ENCODE measurements at regions not wholly inside any gene's neighbourhood (a gene's known extent, or its start where the extent isn't known, plus 50 kb on each side); places are given as distances from the start of the nearest gene placed in this dataset.

GRCh38 chr7:45456747-45457524, 117.2 kb upstream of the ADCY1 start:
- no peak for ATAC-seq

DNA sequence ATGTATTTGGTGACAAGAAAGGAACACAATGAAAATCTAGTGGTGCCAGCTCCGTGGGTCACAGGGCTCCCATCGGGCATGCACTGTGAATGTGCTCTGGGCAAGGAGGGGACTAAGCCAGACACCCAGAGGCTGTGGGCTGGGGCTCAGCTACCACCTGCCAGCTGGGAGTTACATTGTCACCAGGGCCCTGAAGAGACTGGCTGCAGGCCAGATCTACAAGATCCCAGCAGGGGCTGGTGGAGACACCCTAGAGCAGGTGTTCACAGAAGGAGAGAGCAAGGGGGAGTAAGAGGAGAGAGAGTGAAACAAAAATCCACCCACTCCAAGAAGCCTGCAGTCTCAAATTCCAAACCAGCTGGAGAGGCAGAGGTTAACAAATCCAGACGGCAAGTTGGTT, 116.6 kb upstream of the ADCY1 start:
- ATAC-seq = no peak

DNA sequence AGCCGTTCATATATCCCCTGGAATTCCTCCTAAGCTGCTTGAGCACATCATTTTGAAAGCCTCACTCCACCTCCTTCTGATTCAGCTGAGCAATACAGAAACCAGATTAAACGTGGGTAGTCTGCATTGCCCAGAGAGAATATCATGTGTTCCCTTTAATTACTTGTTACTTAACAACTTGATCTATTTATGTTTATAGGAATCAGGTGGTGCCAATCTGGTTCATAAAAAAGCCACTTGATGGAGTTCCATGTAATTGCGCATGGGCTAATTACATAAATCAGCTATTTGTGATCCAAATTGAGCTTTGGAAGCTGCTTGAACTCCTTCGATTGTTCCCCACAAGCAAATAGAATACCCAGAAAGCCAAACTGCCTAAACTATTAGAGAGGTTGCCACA, 114.7 kb upstream of the ADCY1 start:
- no peak for ATAC-seq

- ATAC-seq = no peak
These were observed 113.8 kb upstream of the ADCY1 start for GRCh38 chr7:45460379-45460778.

DNA sequence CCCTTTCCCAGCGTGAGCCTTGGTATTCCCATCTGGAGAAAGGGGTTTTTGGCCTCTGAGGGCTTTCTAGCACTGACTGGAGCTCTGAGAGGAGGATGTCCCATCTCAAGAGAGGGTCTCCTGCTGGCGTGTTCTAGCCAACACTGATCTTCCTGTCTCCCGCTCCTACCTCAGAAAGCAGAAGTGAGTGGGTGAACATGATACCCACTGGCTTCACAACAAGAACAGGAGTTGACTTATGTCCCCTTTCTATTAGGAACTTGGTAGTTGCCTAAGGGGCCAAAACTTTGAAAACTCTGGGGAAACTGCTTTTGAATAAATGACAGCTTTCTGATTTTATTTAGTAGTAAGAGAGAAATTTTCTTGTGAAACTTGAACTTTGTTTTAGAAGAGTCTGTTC, 113.1 kb upstream of the ADCY1 start:
- no peak for ATAC-seq

- ATAC-seq = no peak
These were observed 105.1 kb upstream of the ADCY1 start for GRCh38 chr7:45469103-45469502.

DNA sequence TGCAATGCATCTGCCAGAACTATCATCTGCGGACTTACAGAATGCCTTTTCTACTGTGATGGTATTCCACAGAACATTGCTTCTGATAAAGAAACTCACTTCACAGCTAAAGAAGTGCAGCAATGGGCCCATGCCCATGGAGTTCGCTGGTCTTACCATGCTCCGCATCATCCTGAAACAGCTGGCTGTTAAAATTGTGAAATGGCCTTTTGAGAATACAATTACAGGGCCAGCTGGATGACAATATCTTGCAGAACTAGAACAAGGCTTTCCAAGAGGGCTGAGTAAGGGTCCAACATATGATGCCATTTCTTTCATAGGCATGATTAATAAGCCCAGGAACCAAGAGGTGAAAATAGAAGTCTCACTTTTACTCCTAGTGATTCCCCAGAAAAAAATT, 104.1 kb upstream of the ADCY1 start:
- ATAC-seq = no peak

GRCh38 chr7:45479781-45480180, 94.4 kb upstream of the ADCY1 start:
- no peak for ATAC-seq

DNA sequence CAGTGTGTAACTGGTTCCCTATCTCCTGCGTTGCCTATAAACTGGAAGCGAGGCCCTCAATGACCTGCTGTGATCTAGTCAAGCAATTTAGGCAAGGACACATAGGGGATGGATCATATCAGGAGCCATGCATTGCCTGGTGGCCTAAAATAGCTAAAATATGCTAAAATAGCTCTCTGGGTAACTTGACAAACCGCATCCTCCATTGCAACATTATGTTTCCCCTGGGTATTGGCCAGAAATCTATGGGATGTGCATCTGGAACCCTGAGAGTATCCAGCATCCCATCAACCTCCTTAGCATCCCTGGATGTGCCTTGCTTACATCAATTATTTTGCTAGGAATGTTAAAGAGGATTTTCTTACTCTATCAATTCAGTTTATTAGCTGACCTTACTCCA, 91.7 kb upstream of the ADCY1 start:
- no peak for ATAC-seq

DNA sequence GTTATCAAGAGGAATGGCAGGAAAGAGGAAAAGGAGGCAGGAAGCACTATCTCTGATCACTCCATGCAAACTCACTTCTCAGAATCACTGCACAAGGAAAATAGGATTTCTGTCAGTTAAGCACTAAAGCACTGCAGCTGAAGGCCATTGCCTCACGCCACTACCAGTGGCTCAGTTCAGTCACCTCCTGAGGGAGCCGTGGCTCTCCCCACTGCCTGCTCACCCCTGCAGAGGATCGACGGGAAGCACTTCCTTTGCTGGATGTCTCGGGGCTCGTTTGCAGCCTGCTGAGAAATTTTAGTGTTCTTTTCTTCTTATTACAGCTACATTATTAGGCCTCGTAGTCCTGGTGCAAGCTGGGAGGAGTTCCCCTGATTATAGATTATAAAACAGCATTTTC, 90.1 kb upstream of the ADCY1 start:
- ATAC-seq = no peak

GRCh38 chr7:45486575-45486974, 87.6 kb upstream of the ADCY1 start:
- ATAC-seq = no peak

DNA sequence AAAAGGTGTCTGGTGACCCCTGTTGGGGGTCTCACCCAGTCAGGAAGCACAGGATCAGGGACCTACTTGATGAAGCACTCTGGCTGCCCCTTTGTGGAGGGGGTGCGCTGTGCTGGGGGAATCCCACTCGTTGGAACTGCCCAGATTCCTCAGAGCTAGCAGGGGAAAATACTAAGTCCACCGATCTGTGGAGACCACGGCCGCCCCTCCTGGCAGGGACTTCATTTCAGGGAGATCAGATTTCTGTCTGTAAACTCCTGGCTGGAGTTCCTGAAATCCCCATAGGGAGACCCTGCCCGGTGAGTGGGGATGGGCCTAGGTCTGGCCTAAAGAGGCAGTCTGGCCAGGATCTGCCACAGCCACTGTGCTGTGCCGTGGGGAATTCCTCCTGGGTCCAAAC, 79.3 kb upstream of the ADCY1 start:
- no peak for ATAC-seq

DNA sequence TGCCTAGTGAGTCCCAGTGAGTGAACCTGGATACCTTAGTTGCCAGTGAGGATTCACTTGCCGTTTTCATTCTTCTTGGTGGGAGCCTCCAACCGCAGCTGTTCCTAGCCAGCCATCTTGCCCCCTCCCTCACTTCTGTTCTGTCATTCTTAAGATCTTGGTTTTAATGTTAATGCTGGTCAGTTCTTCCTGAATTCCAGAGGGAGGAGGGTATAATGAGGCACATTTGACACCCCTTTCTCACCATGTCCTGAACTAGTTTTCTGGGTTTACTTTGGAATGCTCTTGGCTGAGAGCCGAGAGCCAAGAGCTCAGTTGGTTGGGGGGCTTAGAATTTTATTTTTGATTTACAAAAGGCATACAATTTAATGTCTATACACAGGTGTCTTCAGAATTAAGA, 78.5 kb upstream of the ADCY1 start:
- ATAC-seq = no peak

- no peak for ATAC-seq
These were observed 73.9 kb upstream of the ADCY1 start for GRCh38 chr7:45500257-45500656.

GRCh38 chr7:45501791-45502190, 72.4 kb upstream of the ADCY1 start:
- ATAC-seq = no peak

GRCh38 chr7:45506059-45506458, 68.1 kb upstream of the ADCY1 start:
- no peak for ATAC-seq

GRCh38 chr7:45509222-45509621, 64.9 kb upstream of the ADCY1 start:
- no peak for ATAC-seq

DNA sequence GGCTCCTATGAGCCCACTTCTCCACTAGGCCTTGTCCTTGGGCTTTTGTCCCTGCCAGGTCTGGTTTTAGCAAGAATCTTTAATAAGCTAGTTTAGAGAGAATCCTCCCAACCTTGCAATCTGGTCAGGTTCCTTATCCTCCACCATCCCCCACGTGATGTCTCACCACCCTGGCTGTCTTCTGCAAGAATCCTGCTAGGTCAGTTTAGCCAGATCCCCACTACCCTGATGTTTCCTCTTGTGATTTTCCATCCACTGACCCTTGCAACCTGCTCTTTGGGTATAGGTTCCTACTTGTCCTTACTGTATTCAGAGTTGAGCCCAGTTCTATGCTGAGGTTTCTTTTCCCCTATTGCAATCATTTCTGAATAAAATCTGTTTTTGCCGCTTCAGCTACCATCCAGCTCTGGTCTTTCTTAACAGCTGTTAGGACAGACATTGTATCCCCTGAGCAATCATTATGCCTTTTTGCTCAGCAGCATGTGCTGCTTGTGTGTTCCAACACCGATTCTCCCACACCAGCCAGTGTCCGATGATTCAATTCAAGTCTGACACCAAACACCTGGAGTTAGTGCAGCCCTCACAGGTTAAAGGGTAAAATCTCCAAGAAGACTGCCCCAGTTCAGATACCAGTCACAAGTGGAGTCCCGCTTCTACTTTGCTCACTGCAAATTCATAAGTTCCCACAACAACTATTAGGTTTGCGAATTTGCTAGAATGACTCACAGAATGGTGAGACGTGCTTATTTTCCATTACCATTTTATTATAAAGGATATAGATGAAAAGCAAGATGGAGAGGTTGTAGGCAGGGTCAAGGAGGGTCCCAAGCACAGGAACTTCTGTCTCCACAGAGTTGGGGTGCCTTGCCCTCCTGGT, 62.2 kb upstream of the ADCY1 start:
- ATAC-seq = no peak

DNA sequence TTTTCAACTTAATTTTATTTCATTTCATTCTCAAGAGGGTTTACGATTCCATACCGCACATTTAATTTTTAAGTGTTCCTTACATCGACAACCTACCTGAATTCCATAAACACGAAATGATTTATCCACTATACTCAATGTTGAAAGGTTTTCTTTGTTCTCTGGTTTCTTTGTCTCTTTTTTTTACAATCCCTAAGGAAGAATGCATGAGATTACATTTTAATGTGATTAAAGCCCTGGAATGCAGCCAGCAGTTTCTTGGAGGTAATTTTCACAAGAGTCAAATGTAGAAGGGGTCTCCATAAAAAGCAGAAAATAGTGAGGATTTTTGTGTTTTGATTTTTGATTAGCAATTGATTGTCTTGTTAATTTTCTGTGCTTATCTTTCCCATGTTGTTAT, 59.2 kb upstream of the ADCY1 start:
- no peak for ATAC-seq

DNA sequence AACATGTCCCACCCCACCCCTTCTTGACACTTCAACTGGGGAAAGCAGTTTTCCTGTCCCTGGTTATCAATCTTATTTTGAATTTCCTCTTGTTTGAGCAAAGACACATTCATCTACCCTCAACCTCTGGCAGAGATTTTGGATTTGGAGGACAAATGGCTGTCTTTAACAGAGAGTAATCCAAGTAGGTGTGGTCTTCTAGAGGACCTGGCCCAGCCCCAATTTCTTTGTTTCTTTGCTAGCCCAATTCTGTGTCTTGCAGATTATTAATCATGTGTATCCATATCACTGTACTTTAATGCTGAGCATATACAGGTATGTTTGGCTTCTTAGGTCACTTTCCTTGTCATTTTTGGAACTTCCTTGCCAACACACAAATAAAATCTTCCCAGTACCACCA, 58.8 kb upstream of the ADCY1 start:
- ATAC-seq = no peak

Data from esophagus mucosa (tissue), 1 donor.